ENCODE measurements at regions not wholly inside any gene's neighbourhood (a gene's known extent, or its start where the extent isn't known, plus 50 kb on each side); places are given as distances from the start of the nearest gene placed in this dataset.

- Mint-ChIP-seq H3K36me3 (ENCODE audit: low read depth) (no peaks in the 10 kb centered on the region), H3K4me3 (no peak overlapping the region), H3K27ac (no peak overlapping the region), H3K27me3 (ENCODE audit: low read depth, poor library complexity) (no peaks in the 10 kb centered on the region), H3K9me3 (peaks cover 24% of the 10 kb centered on the region), H3K4me1 (peaks cover 24% of the 10 kb centered on the region)
- DNase-seq, result no peak
- no peak for TF ChIP-seq CTCF (IDR thresholded peaks at IDR 0.05)
Observed at GRCh38 chr5:66234241-66234640, 90.1 kb downstream of the SREK1 start.

- Mint-ChIP-seq H3K4me1 (peaks cover 12% of the 10 kb centered on the region), H3K27ac (no peak overlapping the region)
- no peak for TF ChIP-seq CTCF (IDR thresholded peaks at IDR 0.05)
Observed at GRCh38 chr5:66238435-66238834, 94.3 kb downstream of the SREK1 start.

GRCh38 chr5:66239034-66239433, 94.9 kb downstream of the SREK1 start:
- H3K9me3 Mint-ChIP-seq, result peaks cover 15% of the 10 kb centered on the region
- peaks cover 6% of the 10 kb centered on the region for H3K4me1 Mint-ChIP-seq
- H3K27me3 Mint-ChIP-seq (ENCODE audit: low read depth, poor library complexity), result no peaks in the 10 kb centered on the region
- H3K4me3 Mint-ChIP-seq, result no peak overlapping the region
- no peaks in the 10 kb centered on the region for H3K36me3 Mint-ChIP-seq (ENCODE audit: low read depth)
- H3K27ac Mint-ChIP-seq, result no peak overlapping the region
- no peak for DNase-seq
- TF ChIP-seq CTCF (IDR thresholded peaks at IDR 0.05), result no peak

More at GRCh38 chr5:66238435-66238834, 94.3 kb downstream of the SREK1 start:
- Mint-ChIP-seq H3K36me3 (ENCODE audit: low read depth) (no peaks in the 10 kb centered on the region), H3K27me3 (ENCODE audit: low read depth, poor library complexity) (no peaks in the 10 kb centered on the region), H3K9me3 (peaks cover 15% of the 10 kb centered on the region), H3K4me3 (no peak overlapping the region)
- no peak for DNase-seq

- no peak for TF ChIP-seq CTCF (IDR thresholded peaks at IDR 0.05)
- Mint-ChIP-seq H3K4me1 (no peaks in the 10 kb centered on the region), H3K36me3 (ENCODE audit: low read depth) (no peaks in the 10 kb centered on the region), H3K4me3 (no peak overlapping the region), H3K9me3 (peaks cover 11% of the 10 kb centered on the region), H3K27me3 (ENCODE audit: low read depth, poor library complexity) (no peaks in the 10 kb centered on the region), H3K27ac (peak overlapping the region; percentile 17)
- DNase-seq, result no peak
Observed at GRCh38 chr5:66241136-66241825, 97.2 kb downstream of the SREK1 start.

- H3K4me3 Mint-ChIP-seq, result no peak overlapping the region
- no peak overlapping the region for H3K27ac Mint-ChIP-seq
- no peaks in the 10 kb centered on the region for H3K36me3 Mint-ChIP-seq (ENCODE audit: low read depth)
- peaks cover 3% of the 10 kb centered on the region for H3K9me3 Mint-ChIP-seq
- H3K27me3 Mint-ChIP-seq (ENCODE audit: low read depth, poor library complexity), result no peaks in the 10 kb centered on the region
- no peak for DNase-seq
- H3K4me1 Mint-ChIP-seq, result no peaks in the 10 kb centered on the region
- no peak for TF ChIP-seq CTCF (IDR thresholded peaks at IDR 0.05)
Observed at GRCh38 chr5:66242050-66242715, 98.1 kb downstream of the SREK1 start.

GRCh38 chr5:66246608-66247007, 102.5 kb downstream of the SREK1 start:
- DNase-seq, result no peak
- no peak for TF ChIP-seq CTCF (IDR thresholded peaks at IDR 0.05)
- Mint-ChIP-seq H3K36me3 (ENCODE audit: low read depth) (no peaks in the 10 kb centered on the region), H3K27ac (no peak overlapping the region), H3K4me1 (no peaks in the 10 kb centered on the region), H3K27me3 (ENCODE audit: low read depth, poor library complexity) (no peaks in the 10 kb centered on the region), H3K4me3 (no peak overlapping the region), H3K9me3 (no peaks in the 10 kb centered on the region)
